PC-9 (cell line): ENCODE measurements at regions not wholly inside any gene's neighbourhood (a gene's known extent, or its start where the extent isn't known, plus 50 kb on each side); places are given as distances from the start of the nearest gene placed in this dataset.

Experiments used
- BruUV-seq: library from RNA; stranded (reverse); fragments of 400-500 nt; replicated peaks from 2 replicates; lab custom pipeline; 2021; lab: Mats Ljungman, UMichigan
- CTCF ChIA-PET: fragments of 300-600 bp; sonication (Branson Sonifier 250); formaldehyde crosslinking; loops from one replicate; lab custom pipeline; 2022; ENCODE audit warnings: antibody characterized with exemption; lab: Charles Lee
- POLR2A ChIA-PET: fragments of 300-600 bp; sonication (Branson Sonifier 250); formaldehyde crosslinking; loops from one replicate; lab custom pipeline; 2022; ENCODE audit warnings: antibody characterized with exemption; ENCODE audit not compliant: unreplicated experiment; lab: Charles Lee
- DNase-seq, 2 experiments: peaks; one replicate each; pipeline versions ENCODE4 v3.0.0 to v3.0.0-alpha.2; 2015 to 2022; ENCODE audit warnings: mixed read lengths in 1 of 2
- H2AFZ ChIP-seq: fragments of 200-600 bp; sonication (generic); 2 replicates; pipeline ENCODE4 v1.8.1; 2017; ENCODE audit warnings: antibody characterized with exemption
- H3F3A ChIP-seq: fragments of 200-600 bp; sonication (generic); 2 replicates; pipeline ENCODE4 v1.8.1; 2017; ENCODE audit warnings: antibody characterized with exemption, mild to moderate bottlenecking, low read depth; ENCODE audit not compliant: insufficient read depth
- H3K27ac ChIP-seq: fragments of 200-600 bp; sonication (generic); 2 replicates; pipeline ENCODE4 v1.6.1; 2016; ENCODE audit warnings: mixed run types
- H3K27me3 ChIP-seq: fragments of 200-600 bp; sonication (generic); 2 replicates; pipeline ENCODE4 v1.6.1; 2016; ENCODE audit warnings: low read depth, mixed run types; ENCODE audit not compliant: insufficient read depth
- H3K36me3 ChIP-seq: fragments of 200-600 bp; sonication (generic); 2 replicates; pipeline ENCODE4 v1.6.1; 2016; ENCODE audit warnings: low read depth, mixed run types
- H3K4me1 ChIP-seq: fragments of 200-600 bp; sonication (generic); replicated peaks from 2 replicates; pipeline ENCODE4 v1.6.1; 2016; ENCODE audit warnings: mixed run types; ENCODE audit not compliant: insufficient read depth
- H3K4me2 ChIP-seq: fragments of 200-600 bp; sonication (generic); 2 replicates; pipeline ENCODE4 v1.6.1; 2017; ENCODE audit warnings: mixed run types
- H3K4me3 ChIP-seq: fragments of 200-600 bp; sonication (generic); 2 replicates; pipeline ENCODE4 v1.6.1; 2016; ENCODE audit warnings: mixed run types
- H3K79me2 ChIP-seq: fragments of 200-600 bp; sonication (generic); 2 replicates; pipeline ENCODE4 v1.6.1; 2017; ENCODE audit warnings: low read depth, mixed run types
- H3K9me2 ChIP-seq: fragments of 200-600 bp; sonication (generic); 2 replicates; pipeline ENCODE4 v1.8.1; 2017; ENCODE audit warnings: mild to moderate bottlenecking; ENCODE audit not compliant: insufficient read depth
- H3K9me3 ChIP-seq: fragments of 200-600 bp; sonication (generic); 2 replicates; pipeline ENCODE4 v1.8.1; 2016; ENCODE audit warnings: low read depth; ENCODE audit not compliant: insufficient read depth
- H4K20me1 ChIP-seq: fragments of 200-600 bp; sonication (generic); 2 replicates; pipeline ENCODE4 v1.8.1; 2017; ENCODE audit not compliant: insufficient read depth
- EZH2 ChIP-seq: fragments of 200-600 bp; sonication (generic); IDR thresholded peaks from 2 replicates; pipeline ENCODE4 v1.8.0; 2017; ENCODE audit warnings: antibody characterized with exemption, low read depth
- intact Hi-C: fragments of 100-400 bp; cut with micrococcal nuclease; formaldehyde crosslinking; loops from one replicate; pipeline ENCODE4 v1.10.0; 2022; ENCODE audit not compliant: unreplicated experiment
- TF ChIP-seq, protein P1 (sequence below): fragments of 200-600 bp; sonication (generic); conservative IDR thresholded peaks from 2 replicates; pipeline ENCODE4 v1.6.1; 2017; ENCODE audit warnings: mixed run types, antibody characterized with exemption, mild to moderate bottlenecking, moderate library complexity

- Histone ChIP-seq H3K4me2 (no peak overlapping the region), H3K27ac (no peak overlapping the region), H3K4me1 (no peaks in the 10 kb centered on the region), H3K79me2 (no peaks in the 10 kb centered on the region), H3K27me3 (no peaks in the 10 kb centered on the region), H2AFZ (no peak overlapping the region), H3K9me3 (no peaks in the 10 kb centered on the region), H4K20me1 (no peaks in the 10 kb centered on the region), H3F3A (no peaks in the 10 kb centered on the region), H3K4me3 (no peak overlapping the region), H3K9me2 (no peaks in the 10 kb centered on the region), H3K36me3 (no peaks in the 10 kb centered on the region)
- intact Hi-C loops: no loop called here
- POLR2A ChIA-PET: no interaction called here
- no peak for TF ChIP-seq EZH2
- TF ChIP-seq, protein P1, sequence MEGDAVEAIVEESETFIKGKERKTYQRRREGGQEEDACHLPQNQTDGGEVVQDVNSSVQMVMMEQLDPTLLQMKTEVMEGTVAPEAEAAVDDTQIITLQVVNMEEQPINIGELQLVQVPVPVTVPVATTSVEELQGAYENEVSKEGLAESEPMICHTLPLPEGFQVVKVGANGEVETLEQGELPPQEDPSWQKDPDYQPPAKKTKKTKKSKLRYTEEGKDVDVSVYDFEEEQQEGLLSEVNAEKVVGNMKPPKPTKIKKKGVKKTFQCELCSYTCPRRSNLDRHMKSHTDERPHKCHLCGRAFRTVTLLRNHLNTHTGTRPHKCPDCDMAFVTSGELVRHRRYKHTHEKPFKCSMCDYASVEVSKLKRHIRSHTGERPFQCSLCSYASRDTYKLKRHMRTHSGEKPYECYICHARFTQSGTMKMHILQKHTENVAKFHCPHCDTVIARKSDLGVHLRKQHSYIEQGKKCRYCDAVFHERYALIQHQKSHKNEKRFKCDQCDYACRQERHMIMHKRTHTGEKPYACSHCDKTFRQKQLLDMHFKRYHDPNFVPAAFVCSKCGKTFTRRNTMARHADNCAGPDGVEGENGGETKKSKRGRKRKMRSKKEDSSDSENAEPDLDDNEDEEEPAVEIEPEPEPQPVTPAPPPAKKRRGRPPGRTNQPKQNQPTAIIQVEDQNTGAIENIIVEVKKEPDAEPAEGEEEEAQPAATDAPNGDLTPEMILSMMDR: no peak
- DNase-seq: no peak
- CTCF ChIA-PET: no interaction called here
- BruUV-seq: no TSS peak
These were observed 320.9 kb downstream of the WDR11 start for GRCh38 chr10:121171825-121172787.

DNA sequence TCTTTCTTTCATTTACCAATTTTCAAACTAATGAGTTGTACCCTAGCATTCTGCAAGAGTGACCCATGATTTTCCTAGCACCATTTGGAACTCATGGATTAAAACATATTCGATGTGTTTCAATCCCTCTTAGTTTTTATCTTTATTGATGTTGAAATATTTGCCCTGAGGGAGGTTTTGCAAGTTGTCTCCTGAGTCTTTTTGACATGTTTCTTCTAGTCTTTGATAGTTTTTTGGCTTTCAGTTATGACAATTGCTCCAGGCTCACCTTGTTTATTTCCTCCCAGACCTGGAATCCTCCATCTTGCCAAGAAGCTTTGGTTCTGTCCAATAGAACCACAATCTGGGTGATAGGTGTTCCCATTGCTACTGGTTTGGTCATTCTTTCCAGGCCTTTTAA, 327.8 kb downstream of the WDR11 start:
- no TSS peak for BruUV-seq
- Histone ChIP-seq H3F3A (no peaks in the 10 kb centered on the region), H3K27me3 (no peaks in the 10 kb centered on the region), H3K4me1 (no peaks in the 10 kb centered on the region), H3K4me3 (no peak overlapping the region), H3K27ac (no peak overlapping the region), H3K4me2 (no peak overlapping the region), H3K9me2 (no peaks in the 10 kb centered on the region), H3K36me3 (no peaks in the 10 kb centered on the region), H3K79me2 (no peaks in the 10 kb centered on the region), H4K20me1 (no peaks in the 10 kb centered on the region), H3K9me3 (no peaks in the 10 kb centered on the region), H2AFZ (no peak overlapping the region)
- CTCF ChIA-PET: no interaction called here
- POLR2A ChIA-PET: no interaction called here
- DNase-seq: no peak
- intact Hi-C loops: no loop called here
- TF ChIP-seq, protein P1: no peak
- TF ChIP-seq EZH2: no peak

DNA sequence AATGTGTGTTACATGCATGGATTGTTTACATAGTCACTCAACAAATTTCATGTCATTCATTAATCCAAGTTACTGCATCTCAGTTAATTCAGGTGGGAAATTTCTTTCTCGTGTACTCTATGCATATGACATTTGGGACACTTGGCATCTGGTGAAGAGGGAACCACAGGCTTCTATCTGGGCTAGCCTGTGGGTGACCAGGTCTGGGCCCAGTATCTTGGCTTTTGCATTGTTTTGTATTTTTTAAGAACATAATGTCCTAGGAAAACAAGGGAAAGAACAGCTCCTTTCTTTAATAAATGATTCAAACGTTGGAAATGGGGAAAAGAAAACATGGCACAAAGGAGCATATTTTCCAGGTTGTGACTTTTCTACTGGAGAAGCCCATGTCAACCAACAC, 331.1 kb downstream of the WDR11 start:
- ChIA-PET POLR2A (no interaction called here), CTCF (no interaction called here)
- Histone ChIP-seq H2AFZ (no peak overlapping the region), H3K27ac (no peak overlapping the region), H3K4me3 (no peak overlapping the region), H3F3A (no peaks in the 10 kb centered on the region), H3K9me2 (no peaks in the 10 kb centered on the region), H3K4me1 (no peaks in the 10 kb centered on the region), H3K27me3 (0 out of 2 replicates have a peak, but pooled peaks cover 6% of the 10 kb centered on the region), H3K4me2 (no peak overlapping the region), H3K9me3 (no peaks in the 10 kb centered on the region), H4K20me1 (no peaks in the 10 kb centered on the region), H3K36me3 (no peaks in the 10 kb centered on the region), H3K79me2 (no peaks in the 10 kb centered on the region)
- no TSS peak for BruUV-seq
- intact Hi-C loops: no loop called here
- TF ChIP-seq EZH2: no peak
- TF ChIP-seq, protein P1: no peak
- DNase-seq: no peak
